SW 1271 (cell line): ENCODE measurements at regions not wholly inside any gene's neighbourhood (a gene's known extent, or its start where the extent isn't known, plus 50 kb on each side); places are given as distances from the start of the nearest gene placed in this dataset.

ENCODE experiments used
- DNase-seq, 2 experiments: peaks; one replicate each; lab custom pipeline; 2025; lab: John Stamatoyannopoulos, UW

DNA sequence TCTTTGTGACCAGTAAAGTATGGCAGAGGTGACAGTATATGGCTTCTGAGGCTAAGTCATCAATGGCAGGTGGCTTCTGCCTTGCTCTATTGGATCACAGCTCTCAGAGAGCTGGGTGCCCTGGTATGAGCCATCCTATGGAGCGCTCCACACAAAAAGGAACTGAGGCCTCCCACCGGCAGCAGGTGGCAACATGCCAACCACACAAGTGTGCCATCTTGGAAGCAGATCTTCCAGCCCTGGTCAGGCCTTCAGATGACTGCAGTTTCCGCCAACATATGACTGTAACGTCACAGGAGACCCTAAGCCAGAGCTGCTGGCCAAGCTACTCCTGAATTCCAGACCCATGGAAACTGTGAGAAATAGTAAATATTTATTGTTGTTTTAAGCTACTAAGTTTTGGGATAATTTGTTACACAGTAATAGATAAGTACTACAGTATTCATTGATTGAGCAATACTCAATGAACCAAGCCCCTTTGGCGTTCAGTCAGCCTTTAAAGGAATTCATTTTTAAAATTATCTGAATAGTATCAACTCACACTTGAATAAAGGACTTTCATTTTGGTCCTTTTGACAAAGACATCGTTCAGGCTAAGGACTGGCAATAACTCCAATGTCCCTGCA, 69.4 kb upstream of the LHX1 start:
- DNase-seq, result no peak

- no peak for DNase-seq
Measured at GRCh38 chr17:36868777-36869176, 68.5 kb upstream of the LHX1 start.

- no peak for DNase-seq
Measured at GRCh38 chr17:36869441-36869840, 67.8 kb upstream of the LHX1 start.

DNA sequence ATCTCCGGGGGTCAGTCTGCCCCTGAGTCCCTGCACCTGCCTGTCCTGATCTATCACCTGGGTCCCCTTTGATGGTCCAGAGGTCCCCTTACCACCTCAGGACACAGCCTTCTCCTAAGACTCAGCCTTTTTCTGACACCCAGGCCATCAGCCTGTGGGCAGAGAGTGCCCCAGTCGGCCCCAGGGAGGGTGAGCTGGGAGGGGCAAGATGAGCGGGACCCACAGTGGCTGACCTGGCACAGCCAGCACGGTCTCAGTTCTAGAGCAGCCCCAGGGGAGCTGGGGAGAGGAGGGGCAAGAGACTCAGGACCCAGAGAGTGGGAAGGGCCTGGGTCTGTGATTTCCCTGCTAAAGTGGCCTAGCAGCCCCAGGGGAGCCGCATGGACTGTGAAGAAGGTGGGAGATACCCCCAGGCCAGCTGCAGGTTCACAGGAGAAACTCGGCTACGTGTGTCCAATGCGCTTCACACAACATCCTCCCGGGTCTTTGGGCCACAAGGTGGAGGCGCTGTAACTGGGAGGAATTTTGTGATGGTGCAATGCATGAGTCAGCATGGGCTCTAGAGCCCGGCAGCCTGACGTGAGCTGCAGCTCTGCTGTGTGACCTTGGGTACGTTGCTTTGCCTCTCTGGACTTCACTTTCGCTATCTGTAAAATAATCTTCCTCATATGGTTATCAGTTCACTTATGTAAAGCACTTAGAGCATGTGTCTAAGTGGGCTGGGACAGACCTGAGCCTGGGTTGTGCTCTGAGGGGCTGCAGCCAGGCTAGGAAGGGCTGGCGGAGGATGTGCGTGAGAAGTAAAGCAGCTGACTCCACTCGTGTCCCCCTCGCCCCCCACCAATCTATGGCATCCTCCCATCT, 67.2 kb upstream of the LHX1 start:
- no peak for DNase-seq

GRCh38 chr17:36870720-36870999, 66.6 kb upstream of the LHX1 start:
- DNase-seq, result no peak

GRCh38 chr17:36875698-36876293, 61.5 kb upstream of the LHX1 start:
- no peak for DNase-seq

DNA sequence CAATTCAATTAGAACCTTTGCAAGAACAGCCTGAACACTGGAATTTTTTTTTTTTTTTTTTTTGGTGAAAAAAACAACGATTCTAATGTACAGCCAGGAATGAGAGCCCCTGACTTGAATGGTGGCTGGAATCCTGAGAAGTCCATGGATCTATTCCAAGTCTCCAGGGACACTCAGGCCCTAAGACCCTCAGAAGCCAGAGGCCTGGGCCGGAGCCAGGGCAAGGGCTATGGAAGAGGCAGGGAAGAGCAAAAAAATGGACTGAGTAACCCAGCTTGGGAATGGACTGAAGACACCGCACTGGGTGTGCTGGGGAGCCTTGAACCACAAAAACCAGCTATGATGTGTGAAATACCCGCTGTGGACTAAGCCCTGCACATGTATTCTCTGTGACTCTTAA, 60.3 kb upstream of the LHX1 start:
- DNase-seq, result no peak

GRCh38 chr17:36877771-36878170, 59.5 kb upstream of the LHX1 start:
- no peak for DNase-seq

DNA sequence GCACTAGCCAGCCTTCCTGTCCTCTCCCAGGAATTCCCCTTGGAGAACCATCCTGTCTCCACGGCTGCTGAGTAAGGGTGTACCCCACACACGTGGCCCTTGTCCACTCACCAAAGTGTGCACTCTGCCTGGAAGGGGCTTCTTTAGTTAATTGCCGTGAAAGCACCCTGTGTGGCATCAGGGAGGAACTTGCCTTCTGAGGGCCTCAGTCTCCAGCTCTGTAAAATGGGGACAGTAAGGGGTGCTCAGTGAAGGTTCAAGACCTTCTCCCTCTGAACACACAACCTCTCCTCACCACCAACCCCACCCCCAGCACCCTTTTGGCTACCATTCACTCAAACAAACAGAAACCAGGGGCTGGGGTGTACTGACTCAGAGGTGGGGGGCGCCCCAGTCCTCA, 59.1 kb upstream of the LHX1 start:
- no peak for DNase-seq

GRCh38 chr17:36879027-36879426, 58.2 kb upstream of the LHX1 start:
- no peak for DNase-seq

DNA sequence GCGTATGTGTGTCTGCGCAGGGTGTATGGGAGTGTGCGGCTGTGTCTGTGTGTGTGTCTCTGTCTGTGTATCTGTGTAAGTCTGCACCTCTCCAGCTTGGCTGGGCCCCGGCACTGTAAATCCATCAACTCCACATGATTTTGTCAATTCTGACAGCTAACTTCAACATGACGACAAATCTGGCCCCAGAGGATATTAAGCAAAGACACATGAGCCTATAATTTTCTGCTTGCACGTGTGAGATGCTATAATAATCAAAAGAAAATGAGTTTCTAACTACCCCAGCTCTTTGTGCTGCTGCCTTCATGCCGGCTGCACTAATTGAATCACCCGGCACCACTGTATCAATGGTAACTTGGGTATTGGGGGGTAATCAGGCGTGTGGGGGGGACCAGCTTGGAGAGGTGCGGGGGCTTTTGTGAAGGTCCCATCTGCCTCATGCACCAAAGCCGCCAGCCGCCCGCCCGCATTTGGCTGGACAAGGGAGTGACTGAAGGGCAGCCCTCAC, 57.6 kb upstream of the LHX1 start:
- DNase-seq, result no peak

DNA sequence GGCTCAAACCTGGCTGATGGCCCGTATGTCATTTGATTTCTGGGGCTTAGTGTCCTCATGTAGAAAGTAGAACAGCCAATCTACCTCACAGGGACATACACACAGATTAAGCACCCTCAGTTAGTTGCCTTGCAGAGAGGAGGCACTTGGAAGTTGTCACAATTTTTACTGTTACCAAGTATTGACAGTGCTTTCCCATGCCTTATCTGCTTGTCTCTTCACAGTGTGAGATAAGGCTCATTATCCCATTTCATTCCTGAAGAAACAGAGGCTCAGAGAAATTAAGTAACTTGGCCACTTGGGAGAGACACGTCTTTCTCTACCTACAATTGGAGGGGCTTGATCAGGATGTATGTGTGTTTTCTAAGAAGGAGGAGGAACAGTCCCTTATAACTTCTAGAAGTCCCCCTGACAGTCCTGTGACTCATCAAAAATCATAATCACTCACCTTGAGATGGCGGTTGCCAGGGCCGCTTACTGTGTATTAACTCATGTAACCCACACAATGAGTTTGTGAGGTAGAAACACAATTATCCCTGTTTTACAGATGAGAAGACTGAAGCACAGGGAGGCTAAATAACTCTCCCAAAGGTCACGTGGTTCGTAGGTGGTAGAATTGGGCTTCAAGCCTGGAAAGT, 56.9 kb upstream of the LHX1 start:
- DNase-seq, result no peak

- no peak for DNase-seq
Measured at GRCh38 chr17:36881323-36881722, 56.0 kb upstream of the LHX1 start.

- no peak for DNase-seq
Measured at GRCh38 chr17:36884495-36885152, 52.7 kb upstream of the LHX1 start.

GRCh38 chr17:36885153-36885735, 52.0 kb upstream of the LHX1 start:
- DNase-seq, result no peak

GRCh38 chr17:36885771-36886377, 51.4 kb upstream of the LHX1 start:
- no peak for DNase-seq
